ENCODE measurements at regions not wholly inside any gene's neighbourhood (a gene's known extent, or its start where the extent isn't known, plus 50 kb on each side); places are given as distances from the start of the nearest gene placed in this dataset.

GRCh38 chr9:115495052-115495635 lies 377.2 kb upstream of the TNC start:
- DNase-seq (no peak), ATAC-seq (ENCODE audit: insufficient read depth, low read depth) (no peak)
- Histone ChIP-seq H3K27ac (ENCODE audit: low read length) (no peak overlapping the region), H2AFZ (ENCODE audit: low read depth, low read length) (no peak overlapping the region), H3K9ac (ENCODE audit: low read depth, low read length) (no peak overlapping the region), H3K79me2 (ENCODE audit: insufficient read depth, low read length) (no peaks in the 10 kb centered on the region), H4K20me1 (ENCODE audit: insufficient read depth, low read length) (no peaks in the 10 kb centered on the region), H3K4me2 (ENCODE audit: insufficient read depth, low read length) (no peak overlapping the region), H3K27me3 (ENCODE audit: insufficient read depth, low read length, poor library complexity) (peaks cover 5% of the 10 kb centered on the region), H3K4me3 (ENCODE audit: low read depth in 1 of 2, low read length in 2 of 2) (no peak overlapping the region), H3K4me1 (ENCODE audit: insufficient read depth, low read length) (no peaks in the 10 kb centered on the region), H3K9me3 (ENCODE audit: insufficient read depth, low read length, severe bottlenecking) (no peaks in the 10 kb centered on the region), H3K36me3 (ENCODE audit: insufficient read depth, low read length) (no peaks in the 10 kb centered on the region)
- TF ChIP-seq CTCF (IDR thresholded peaks at IDR 0.05; ENCODE audit: borderline replicate concordance, extremely low read depth, low read length, poor library complexity, severe bottlenecking) (no peak), EZH2 (IDR thresholded peaks at IDR 0.05; ENCODE audit: borderline replicate concordance, low read depth, low read length, severe bottlenecking) (no peak)

GRCh38 chr9:115495836-115496235 lies 377.9 kb upstream of the TNC start:
- no peak for TF ChIP-seq EZH2 (IDR thresholded peaks at IDR 0.05; ENCODE audit: borderline replicate concordance, low read depth, low read length, severe bottlenecking)
- TF ChIP-seq CTCF (IDR thresholded peaks at IDR 0.05; ENCODE audit: borderline replicate concordance, extremely low read depth, low read length, poor library complexity, severe bottlenecking) = no peak
- DNase-seq (no peak), ATAC-seq (ENCODE audit: insufficient read depth, low read depth) (no peak)
- no peak overlapping the region for H2AFZ ChIP-seq (ENCODE audit: low read depth, low read length)
- no peak overlapping the region for H3K9ac ChIP-seq (ENCODE audit: low read depth, low read length)
- H3K27me3 ChIP-seq (ENCODE audit: insufficient read depth, low read length, poor library complexity) = peaks cover 5% of the 10 kb centered on the region
- no peaks in the 10 kb centered on the region for H4K20me1 ChIP-seq (ENCODE audit: insufficient read depth, low read length)
- no peaks in the 10 kb centered on the region for H3K36me3 ChIP-seq (ENCODE audit: insufficient read depth, low read length)
- H3K79me2 ChIP-seq (ENCODE audit: insufficient read depth, low read length) = no peaks in the 10 kb centered on the region
- H3K9me3 ChIP-seq (ENCODE audit: insufficient read depth, low read length, severe bottlenecking) = no peaks in the 10 kb centered on the region
- no peak overlapping the region for H3K4me2 ChIP-seq (ENCODE audit: insufficient read depth, low read length)
- H3K27ac ChIP-seq (ENCODE audit: low read length) = no peak overlapping the region
- H3K4me3 ChIP-seq (ENCODE audit: low read depth in 1 of 2, low read length in 2 of 2) = no peak overlapping the region
- no peaks in the 10 kb centered on the region for H3K4me1 ChIP-seq (ENCODE audit: insufficient read depth, low read length)

- no peak overlapping the region for H3K4me2 ChIP-seq (ENCODE audit: insufficient read depth, low read length)
- no peak overlapping the region for H3K9ac ChIP-seq (ENCODE audit: low read depth, low read length)
- ATAC-seq (ENCODE audit: insufficient read depth, low read depth) = no peak
- H2AFZ ChIP-seq (ENCODE audit: low read depth, low read length) = no peak overlapping the region
- H3K9me3 ChIP-seq (ENCODE audit: insufficient read depth, low read length, severe bottlenecking) = no peaks in the 10 kb centered on the region
- no peaks in the 10 kb centered on the region for H4K20me1 ChIP-seq (ENCODE audit: insufficient read depth, low read length)
- no peaks in the 10 kb centered on the region for H3K79me2 ChIP-seq (ENCODE audit: insufficient read depth, low read length)
- no peak overlapping the region for H3K4me3 ChIP-seq (ENCODE audit: low read depth in 1 of 2, low read length in 2 of 2)
- DNase-seq = no peak
- H3K4me1 ChIP-seq (ENCODE audit: insufficient read depth, low read length) = no peaks in the 10 kb centered on the region
- no peaks in the 10 kb centered on the region for H3K36me3 ChIP-seq (ENCODE audit: insufficient read depth, low read length)
- H3K27ac ChIP-seq (ENCODE audit: low read length) = no peak overlapping the region
- peaks cover 5% of the 10 kb centered on the region for H3K27me3 ChIP-seq (ENCODE audit: insufficient read depth, low read length, poor library complexity)
- no peak for TF ChIP-seq CTCF (IDR thresholded peaks at IDR 0.05; ENCODE audit: borderline replicate concordance, extremely low read depth, low read length, poor library complexity, severe bottlenecking)
- no peak for TF ChIP-seq EZH2 (IDR thresholded peaks at IDR 0.05; ENCODE audit: borderline replicate concordance, low read depth, low read length, severe bottlenecking)
These were observed 380.3 kb upstream of the TNC start for GRCh38 chr9:115498303-115498702.

- Histone ChIP-seq H3K9ac (ENCODE audit: low read depth, low read length) (no peak overlapping the region), H3K4me3 (ENCODE audit: low read depth in 1 of 2, low read length in 2 of 2) (no peak overlapping the region), H3K27me3 (ENCODE audit: insufficient read depth, low read length, poor library complexity) (no peaks in the 10 kb centered on the region), H3K4me2 (ENCODE audit: insufficient read depth, low read length) (no peak overlapping the region), H4K20me1 (ENCODE audit: insufficient read depth, low read length) (no peaks in the 10 kb centered on the region), H3K27ac (ENCODE audit: low read length) (no peak overlapping the region), H3K9me3 (ENCODE audit: insufficient read depth, low read length, severe bottlenecking) (no peaks in the 10 kb centered on the region), H3K79me2 (ENCODE audit: insufficient read depth, low read length) (no peaks in the 10 kb centered on the region), H3K36me3 (ENCODE audit: insufficient read depth, low read length) (no peaks in the 10 kb centered on the region), H3K4me1 (ENCODE audit: insufficient read depth, low read length) (no peaks in the 10 kb centered on the region), H2AFZ (ENCODE audit: low read depth, low read length) (no peak overlapping the region)
- no peak for ATAC-seq (ENCODE audit: insufficient read depth, low read depth)
- no peak for DNase-seq
- TF ChIP-seq CTCF (IDR thresholded peaks at IDR 0.05; ENCODE audit: borderline replicate concordance, extremely low read depth, low read length, poor library complexity, severe bottlenecking) (no peak), EZH2 (IDR thresholded peaks at IDR 0.05; ENCODE audit: borderline replicate concordance, low read depth, low read length, severe bottlenecking) (no peak)
These were observed 389.2 kb upstream of the TNC start for GRCh38 chr9:115507148-115507547.

All from DND-41 (cell line).